Ovary (tissue), 7 donors: ENCODE measurements at regions not wholly inside any gene's neighbourhood (a gene's known extent, or its start where the extent isn't known, plus 50 kb on each side); places are given as distances from the start of the nearest gene placed in this dataset.

Experiments used
- DNase-seq, 5 donors: peaks; one replicate each; pipeline ENCODE4 v3.0.0-alpha.2; 2019 to 2020
- H3K27ac ChIP-seq, 2 donors: fragments of 200-600 bp; one replicate each; pipeline versions ENCODE4 v1.5.1 to v1.8.0; 2019 to 2022
- H3K27me3 ChIP-seq: fragments of 200-600 bp; one replicate; pipeline ENCODE4 v1.8.0; 2022
- H3K36me3 ChIP-seq: fragments of 200-600 bp; sonication (generic); one replicate; pipeline ENCODE4 v1.5.1; 2019
- H3K4me1 ChIP-seq: one replicate; pipeline ENCODE4 v1.8.1; 2013; ENCODE audit warnings: mild to moderate bottlenecking, moderate library complexity; ENCODE audit not compliant: insufficient read depth
- H3K4me3 ChIP-seq: fragments of 200-600 bp; sonication (generic); one replicate; pipeline ENCODE4 v1.5.1; 2017
- H3K9me3 ChIP-seq, 2 donors: fragments of 200-600 bp in 1 of 2; sonication (generic) in 1 of 2; one replicate each; pipeline versions ENCODE4 v1.5.1 to v1.8.1; 2013 to 2019; ENCODE audit warnings: mild to moderate bottlenecking in 1 of 2, moderate library complexity in 1 of 2
- CTCF ChIP-seq, 3 donors: fragments of 450-650 bp in 2 of 3; fragments of 200-600 bp in 1 of 3; IDR thresholded peaks; one replicate each; pipeline versions ENCODE4 v1.5.1 to v1.8.0; 2016 to 2022; ENCODE audit warnings: antibody characterized with exemption in 3 of 3, mild to moderate bottlenecking in 1 of 3
- EP300 ChIP-seq: sonication (generic); formaldehyde crosslinking; IDR thresholded peaks from one replicate; pipeline ENCODE4 v1.6.1; 2017; ENCODE audit warnings: antibody characterized with exemption
- POLR2A ChIP-seq: fragments of 450-650 bp; IDR thresholded peaks from one replicate; pipeline ENCODE4 v1.6.1; 2017; ENCODE audit warnings: antibody characterized with exemption, mild to moderate bottlenecking, moderate library complexity
- WGBS, 3 donors: extraction: QIAGEN DNeasy Blood & Tissue Kit in 1 of 3; methylation state at CpG; one replicate each; pipeline versions ENCODE4 v1.1.5 to v1.1.7; 2013 to 2017; 5-methylcytosine and 5-hydroxymethylcytosine counted together
- intact Hi-C, 4 donors: fragments of 100-400 bp; cut with DNase I; formaldehyde crosslinking; loops; one replicate each; pipeline versions ENCODE4 v1.11.0 to v1.15.1; 2022 to 2023
- donor health status: DM: no; HTN: no; CAD: no; lungs with moderate emphysema.
- donor health status: DM: no; HTN: no; CAD: no.
- donor health status: Bipolar disorder and iron deficiency.
- donor health status: DM: no; HTN: no; CAD: no.
- donor health status: DM: yes; HTN: yes; CAD: no.

- 94 to 96% (median 94%) methylated on average over 3 of the region's 3 CpGs for WGBS, 3 donors
- no peaks in the 10 kb centered on the region for H3K9me3 ChIP-seq
- no peak for TF ChIP-seq CTCF (IDR thresholded peaks at IDR 0.05)
- no peak for TF ChIP-seq EP300
- no peak for TF ChIP-seq POLR2A
- no peaks in the 10 kb centered on the region for H3K4me1 ChIP-seq
- no peak overlapping the region for H3K4me3 ChIP-seq
- intact Hi-C loops, result no loop called here
- no peak for DNase-seq
- no peak overlapping the region for H3K27ac ChIP-seq
- H3K27me3 ChIP-seq, result no peaks in the 10 kb centered on the region
- H3K36me3 ChIP-seq, result no peaks in the 10 kb centered on the region
Measured at GRCh38 chr12:24482044-24482443, 466.9 kb downstream of the BCAT1 start.

GRCh38 chr12:24480766-24481449 lies 468.0 kb downstream of the BCAT1 start:
- Histone ChIP-seq H3K27me3 (no peaks in the 10 kb centered on the region), H3K36me3 (no peaks in the 10 kb centered on the region), H3K9me3 (no peaks in the 10 kb centered on the region), H3K4me3 (no peak overlapping the region), H3K4me1 (no peaks in the 10 kb centered on the region), H3K27ac (no peak overlapping the region)
- DNase-seq, result no peak
- TF ChIP-seq EP300 (no peak), POLR2A (no peak), CTCF (IDR thresholded peaks at IDR 0.05) (no peak)
- intact Hi-C loops, result no loop called here
- 75 to 83% (median 79%) methylated on average over 5 of the region's 5 CpGs for WGBS, 3 donors

GRCh38 chr12:24479131-24479530 lies 469.8 kb downstream of the BCAT1 start:
- DNase-seq, result no peak
- Histone ChIP-seq H3K36me3 (no peaks in the 10 kb centered on the region), H3K27ac (no peak overlapping the region), H3K27me3 (no peaks in the 10 kb centered on the region), H3K4me1 (no peaks in the 10 kb centered on the region), H3K4me3 (no peak overlapping the region), H3K9me3 (no peaks in the 10 kb centered on the region)
- TF ChIP-seq EP300 (no peak), POLR2A (no peak), CTCF (IDR thresholded peaks at IDR 0.05) (no peak)
- intact Hi-C loops, result no loop called here
- 64 to 66% (median 66%) methylated on average over 5 of the region's 5 CpGs for WGBS, 3 donors

GRCh38 chr12:24478254-24478653 lies 470.6 kb downstream of the BCAT1 start:
- no peak for DNase-seq
- no peaks in the 10 kb centered on the region for H3K4me1 ChIP-seq
- no peak overlapping the region for H3K27ac ChIP-seq
- intact Hi-C loops, result no loop called here
- H3K27me3 ChIP-seq, result no peaks in the 10 kb centered on the region
- no peak for TF ChIP-seq CTCF (IDR thresholded peaks at IDR 0.05)
- TF ChIP-seq EP300, result no peak
- TF ChIP-seq POLR2A, result no peak
- H3K9me3 ChIP-seq, result no peaks in the 10 kb centered on the region
- WGBS, 3 donors, result 91 to 100% (median 98%) methylated on average over 1 of the region's 1 CpG
- H3K4me3 ChIP-seq, result no peak overlapping the region
- H3K36me3 ChIP-seq, result no peaks in the 10 kb centered on the region
